HCT116 (cell line): ENCODE measurements at regions not wholly inside any gene's neighbourhood (a gene's known extent, or its start where the extent isn't known, plus 50 kb on each side); places are given as distances from the start of the nearest gene placed in this dataset.

Source experiments
- ATAC-seq: fragments of 200-7000 bp; cut with Tn5 transposase; 2 replicates; pipeline ENCODE4 v1.9.1; 2020; ENCODE audit warnings: mild to moderate bottlenecking, moderate library complexity
- BruUV-seq: library from RNA; stranded (reverse); fragments of 400-500 nt; replicated peaks from 2 replicates; lab custom pipeline; 2021; lab: Mats Ljungman, UMichigan
- CTCF ChIA-PET: fragments of 300-600 bp; sonication (Branson Sonifier 250); formaldehyde crosslinking; loops from one replicate; lab custom pipeline; 2021; ENCODE audit warnings: antibody characterized with exemption; lab: Charles Lee
- POLR2A ChIA-PET: fragments of 300-600, 350-600 bp; sonication (Branson Sonifier 250); formaldehyde crosslinking; loops from one replicate; lab custom pipeline; 2021; ENCODE audit warnings: antibody characterized with exemption; lab: Charles Lee
- RAD21 ChIA-PET, 2 experiments: fragments of 300-600 bp; sonication (Branson Sonifier 250); formaldehyde crosslinking; loops; one replicate each; lab custom pipeline; 2023; ENCODE audit warnings: low total read pairs in 2 of 2; ENCODE audit not compliant: uncharacterized antibody in 2 of 2, unreplicated experiment in 2 of 2, low non-redundant PET in 1 of 2; lab: Charles Lee
- DNase-seq: peaks from one replicate; pipeline ENCODE4 v3.0.0-alpha.2; 2010; ENCODE audit warnings: low read depth, low spot score
- H2AFZ ChIP-seq: fragments of 200-600 bp; shearing (Covaris generic), sonication (generic); 2 replicates; pipeline ENCODE4 v1.6.1; 2017; ENCODE audit warnings: low read depth, mixed run types, mixed read lengths, antibody characterized with exemption, low read length; ENCODE audit not compliant: poor library complexity, severe bottlenecking
- H3K27ac ChIP-seq: 2 replicates; pipeline ENCODE4 v1.5.1; 2012; ENCODE audit warnings: low read depth, low read length
- H3K27me3 ChIP-seq: fragments of 200-600 bp; sonication (generic); 2 replicates; pipeline ENCODE4 v1.6.1; 2016; ENCODE audit warnings: mixed run types, low read length, mixed read lengths; ENCODE audit not compliant: insufficient read depth
- H3K36me3 ChIP-seq, 2 experiments: fragments of 200-500 bp in 1 of 2; fragments of 200-600 bp in 1 of 2; sonication (Bioruptor generic) in 1 of 2; sonication (generic) in 1 of 2; 2 replicates each; pipeline versions ENCODE4 v1.5.1 to v1.6.1; 2014 to 2016; ENCODE audit warnings: low read length in 2 of 2, inconsistent platforms in 1 of 2, mixed read lengths in 1 of 2, mixed run types in 1 of 2; ENCODE audit not compliant: insufficient read depth in 2 of 2, control insufficient read depth in 1 of 2
- H3K4me1 ChIP-seq, 2 experiments: fragments of 200-600 bp in 1 of 2; sonication (generic) in 1 of 2; 2 replicates each; pipeline versions ENCODE4 v1.5.1 to v1.6.1; 2012 to 2017; ENCODE audit warnings: low read length in 2 of 2, inconsistent platforms in 1 of 2, mild to moderate bottlenecking in 1 of 2, mixed read lengths in 1 of 2, mixed run types in 1 of 2, moderate library complexity in 1 of 2; ENCODE audit not compliant: insufficient read depth in 2 of 2, control insufficient read depth in 1 of 2
- H3K4me2 ChIP-seq: fragments of 200-600 bp; sonication (generic); 2 replicates; pipeline ENCODE4 v1.6.1; 2017; ENCODE audit warnings: mixed run types, low read length, mixed read lengths
- H3K4me3 ChIP-seq, 2 experiments: fragments of 200-600 bp in 1 of 2; sonication (generic) in 1 of 2; replicated peaks in 1 of 2; 2 replicates each; pipeline ENCODE4 v1.5.1; 2011 to 2016; ENCODE audit warnings: low read length in 2 of 2, control low read depth in 1 of 2, low read depth in 1 of 2, mild to moderate bottlenecking in 1 of 2, mixed read lengths in 1 of 2, mixed run types in 1 of 2
- H3K79me2 ChIP-seq: fragments of 200-600 bp; sonication (generic); 2 replicates; pipeline ENCODE4 v1.6.1; 2017; ENCODE audit warnings: mild to moderate bottlenecking, mixed run types, low read length, moderate library complexity, mixed read lengths; ENCODE audit not compliant: insufficient read depth
- H3K9ac ChIP-seq: fragments of 200-600 bp; sonication (generic); 2 replicates; pipeline ENCODE4 v1.6.1; 2016; ENCODE audit warnings: low read length, mixed read lengths
- H3K9me2 ChIP-seq: fragments of 200-600 bp; sonication (generic), shearing (Covaris generic); 2 replicates; pipeline ENCODE4 v1.6.1; 2017; ENCODE audit warnings: mixed run types, mild to moderate bottlenecking, moderate library complexity; ENCODE audit not compliant: insufficient read depth
- H3K9me3 ChIP-seq, 2 experiments: fragments of 200-500 bp in 1 of 2; fragments of 200-600 bp in 1 of 2; sonication (Bioruptor generic) in 1 of 2; sonication (generic) in 1 of 2; 2 replicates each; pipeline ENCODE4 v1.6.1; 2014 to 2017; ENCODE audit warnings: low read length in 2 of 2, mixed read lengths in 2 of 2, inconsistent platforms in 1 of 2, low read depth in 1 of 2, mild to moderate bottlenecking in 1 of 2, mixed run types in 1 of 2, moderate library complexity in 1 of 2; ENCODE audit not compliant: control insufficient read depth in 1 of 2, insufficient read depth in 1 of 2
- H4K20me1 ChIP-seq: fragments of 200-600 bp; sonication (generic), shearing (Covaris generic); 2 replicates; pipeline ENCODE4 v1.6.1; 2017; ENCODE audit warnings: mixed run types, mild to moderate bottlenecking, moderate library complexity; ENCODE audit not compliant: insufficient read depth
- CBX3 ChIP-seq: IDR thresholded peaks from 2 replicates; pipeline ENCODE4 v1.6.1; 2012; ENCODE audit warnings: low read depth
- CEBPB ChIP-seq: IDR thresholded peaks from 2 replicates; pipeline ENCODE4 v1.6.1; 2012; ENCODE audit warnings: low read depth
- EGR1 ChIP-seq: IDR thresholded peaks from 2 replicates; pipeline ENCODE4 v1.6.1; 2012; ENCODE audit warnings: low read depth
- ELF1 ChIP-seq: IDR thresholded peaks from 2 replicates; pipeline ENCODE4 v1.6.1; 2012; ENCODE audit warnings: low read depth, borderline replicate concordance
- EZH2 ChIP-seq: fragments of 200-600 bp; sonication (generic); IDR thresholded peaks from 2 replicates; pipeline ENCODE4 v1.6.1; 2017; ENCODE audit warnings: antibody characterized with exemption, mixed run types
- EZH2phosphoT487 ChIP-seq: fragments of 200-600 bp; IDR thresholded peaks from 2 replicates; pipeline ENCODE4 v1.6.1; 2018; ENCODE audit warnings: antibody characterized with exemption, borderline replicate concordance
- FOSL1 ChIP-seq: IDR thresholded peaks from 2 replicates; pipeline ENCODE4 v1.6.1; 2012; ENCODE audit warnings: low read depth
- JUND ChIP-seq: IDR thresholded peaks from 2 replicates; pipeline ENCODE4 v1.6.1; 2012
- POLR2A ChIP-seq: IDR thresholded peaks from 2 replicates; pipeline ENCODE4 v1.7.0; 2011; ENCODE audit warnings: borderline replicate concordance; ENCODE audit not compliant: insufficient read depth, insufficient read length; ENCODE audit errors: extremely low read depth
- POLR2AphosphoS5 ChIP-seq: IDR thresholded peaks from 2 replicates; pipeline ENCODE4 v1.6.1; 2011; ENCODE audit warnings: mild to moderate bottlenecking, low read depth, low read length, moderate library complexity
- RAD21 ChIP-seq: IDR thresholded peaks from 2 replicates; pipeline ENCODE4 v1.6.1; 2012; ENCODE audit warnings: low read depth, mild to moderate bottlenecking
- SIN3A ChIP-seq: IDR thresholded peaks from 2 replicates; pipeline ENCODE4 v1.6.1; 2012; ENCODE audit warnings: low read depth
- SP1 ChIP-seq: IDR thresholded peaks from 2 replicates; pipeline ENCODE4 v1.6.1; 2012; ENCODE audit warnings: low read depth
- SRF ChIP-seq: IDR thresholded peaks from 2 replicates; pipeline ENCODE4 v1.6.1; 2012; ENCODE audit warnings: low read depth
- TCF7L2 ChIP-seq: IDR thresholded peaks from 2 replicates; pipeline ENCODE4 v1.7.0; 2011; ENCODE audit warnings: borderline replicate concordance, inconsistent platforms; ENCODE audit not compliant: insufficient read depth, insufficient read length; ENCODE audit errors: extremely low read depth
- YY1 ChIP-seq: IDR thresholded peaks from 2 replicates; pipeline ENCODE4 v1.6.1; 2011; ENCODE audit warnings: low read length, low read depth, moderate library complexity, mild to moderate bottlenecking; ENCODE audit not compliant: insufficient replicate concordance; ENCODE audit errors: extremely low read depth
- ZFX ChIP-seq: fragments of 450-650 bp; IDR thresholded peaks from 2 replicates; pipeline ENCODE4 v1.6.1; 2017
- ZNF274 ChIP-seq: fragments of 200-500 bp; sonication (Bioruptor generic); IDR thresholded peaks from 2 replicates; pipeline ENCODE4 v1.6.1; 2014; ENCODE audit warnings: mild to moderate bottlenecking, low read depth, low read length, inconsistent platforms
- intact Hi-C: fragments of 100-400 bp; cut with micrococcal nuclease; formaldehyde crosslinking; loops from 2 replicates; pipeline ENCODE4 v1.10.0; 2022
- TF ChIP-seq, protein P1 (sequence below), 3 experiments: fragments of 200-600 bp in 1 of 3; sonication (generic) in 1 of 3; IDR thresholded peaks in 2 of 3; conservative IDR thresholded peaks in 1 of 3; 2 replicates each; pipeline ENCODE4 v1.5.1; 2012 to 2017; ENCODE audit warnings: low read depth in 2 of 3, low read length in 2 of 3, antibody characterized with exemption in 1 of 3, borderline replicate concordance in 1 of 3, control low read depth in 1 of 3, mild to moderate bottlenecking in 1 of 3, mixed read lengths in 1 of 3, mixed run types in 1 of 3, moderate library complexity in 1 of 3; ENCODE audit not compliant: insufficient read depth in 1 of 3
- TF ChIP-seq, protein P2 (sequence below): IDR thresholded peaks from 2 replicates; pipeline ENCODE4 v1.6.1; 2012; ENCODE audit warnings: low read depth
- TF ChIP-seq, protein P3 (sequence below): IDR thresholded peaks from 2 replicates; pipeline ENCODE4 v1.6.1; 2011; ENCODE audit warnings: mild to moderate bottlenecking, low read length, moderate library complexity; ENCODE audit not compliant: insufficient replicate concordance; ENCODE audit errors: extremely low read depth
- TF ChIP-seq, protein P4 (sequence below): IDR thresholded peaks from 2 replicates; pipeline ENCODE4 v1.6.1; 2012

DNA sequence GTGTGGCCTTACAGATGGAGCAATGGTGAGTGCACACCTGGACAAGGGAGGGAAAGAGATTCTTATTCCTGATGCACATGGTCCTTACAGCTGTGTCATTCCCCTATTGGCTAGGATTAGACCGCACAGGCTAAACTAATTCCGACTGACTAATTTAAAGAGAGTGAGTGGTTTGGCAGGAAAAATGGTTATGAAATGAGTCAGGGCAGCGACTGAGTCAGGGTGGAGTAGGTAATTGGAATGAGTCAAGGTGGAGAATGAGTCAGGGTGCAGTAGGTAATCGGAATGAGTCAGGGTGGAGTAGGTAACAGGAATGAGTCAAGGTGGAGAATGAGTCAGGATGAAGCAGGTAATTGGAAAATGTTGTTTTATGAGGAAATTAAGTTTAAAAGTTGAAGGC is 1353.7 kb upstream of the LRRTM1 start:
- Histone ChIP-seq H3K79me2 (no peaks in the 10 kb centered on the region), H4K20me1 (no peaks in the 10 kb centered on the region), H3K4me2 (peak overlapping the region; percentile 50), H3K4me1 (peaks cover 21 to 40% of the 10 kb centered on the region in 2 experiments), H3K9ac (peak overlapping the region; percentile 44), H3K36me3 (no peaks in the 10 kb centered on the region), H3K9me2 (no peaks in the 10 kb centered on the region), H3K4me3 (no peak overlapping the region), H3K27me3 (no peaks in the 10 kb centered on the region), H3K27ac (peak overlapping the region; percentile 76; the same call in 1 of the 2 replicates), H3K9me3 (no peaks in the 10 kb centered on the region), H2AFZ (no peak overlapping the region)
- intact Hi-C loops = loop anchor here (1.0 kb wide), 1 partner anchor 8 kb away; no protein-coding TSS in a partner anchor
- RAD21 ChIA-PET = no interaction called here
- DNase-seq (peak; percentile 98), ATAC-seq (peak; percentile 91)
- POLR2A ChIA-PET = no interaction called here
- CTCF ChIA-PET = no interaction called here
- no TSS peak for BruUV-seq
- TF ChIP-seq TCF7L2 = peak; percentile 48
- TF ChIP-seq, protein P1, sequence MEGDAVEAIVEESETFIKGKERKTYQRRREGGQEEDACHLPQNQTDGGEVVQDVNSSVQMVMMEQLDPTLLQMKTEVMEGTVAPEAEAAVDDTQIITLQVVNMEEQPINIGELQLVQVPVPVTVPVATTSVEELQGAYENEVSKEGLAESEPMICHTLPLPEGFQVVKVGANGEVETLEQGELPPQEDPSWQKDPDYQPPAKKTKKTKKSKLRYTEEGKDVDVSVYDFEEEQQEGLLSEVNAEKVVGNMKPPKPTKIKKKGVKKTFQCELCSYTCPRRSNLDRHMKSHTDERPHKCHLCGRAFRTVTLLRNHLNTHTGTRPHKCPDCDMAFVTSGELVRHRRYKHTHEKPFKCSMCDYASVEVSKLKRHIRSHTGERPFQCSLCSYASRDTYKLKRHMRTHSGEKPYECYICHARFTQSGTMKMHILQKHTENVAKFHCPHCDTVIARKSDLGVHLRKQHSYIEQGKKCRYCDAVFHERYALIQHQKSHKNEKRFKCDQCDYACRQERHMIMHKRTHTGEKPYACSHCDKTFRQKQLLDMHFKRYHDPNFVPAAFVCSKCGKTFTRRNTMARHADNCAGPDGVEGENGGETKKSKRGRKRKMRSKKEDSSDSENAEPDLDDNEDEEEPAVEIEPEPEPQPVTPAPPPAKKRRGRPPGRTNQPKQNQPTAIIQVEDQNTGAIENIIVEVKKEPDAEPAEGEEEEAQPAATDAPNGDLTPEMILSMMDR (IDR thresholded peaks at IDR 0.05 in 2 of 3, conservative IDR thresholded peaks at IDR 0.05 in 1 of 3; ENCODE audit: borderline replicate concordance in 1 of 3, insufficient read depth in 1 of 3, low read depth in 2 of 3, low read length in 2 of 3) = no peak
- no peak for TF ChIP-seq EZH2phosphoT487
- peak; percentile 100 for TF ChIP-seq JUND
- TF ChIP-seq, protein P2, sequence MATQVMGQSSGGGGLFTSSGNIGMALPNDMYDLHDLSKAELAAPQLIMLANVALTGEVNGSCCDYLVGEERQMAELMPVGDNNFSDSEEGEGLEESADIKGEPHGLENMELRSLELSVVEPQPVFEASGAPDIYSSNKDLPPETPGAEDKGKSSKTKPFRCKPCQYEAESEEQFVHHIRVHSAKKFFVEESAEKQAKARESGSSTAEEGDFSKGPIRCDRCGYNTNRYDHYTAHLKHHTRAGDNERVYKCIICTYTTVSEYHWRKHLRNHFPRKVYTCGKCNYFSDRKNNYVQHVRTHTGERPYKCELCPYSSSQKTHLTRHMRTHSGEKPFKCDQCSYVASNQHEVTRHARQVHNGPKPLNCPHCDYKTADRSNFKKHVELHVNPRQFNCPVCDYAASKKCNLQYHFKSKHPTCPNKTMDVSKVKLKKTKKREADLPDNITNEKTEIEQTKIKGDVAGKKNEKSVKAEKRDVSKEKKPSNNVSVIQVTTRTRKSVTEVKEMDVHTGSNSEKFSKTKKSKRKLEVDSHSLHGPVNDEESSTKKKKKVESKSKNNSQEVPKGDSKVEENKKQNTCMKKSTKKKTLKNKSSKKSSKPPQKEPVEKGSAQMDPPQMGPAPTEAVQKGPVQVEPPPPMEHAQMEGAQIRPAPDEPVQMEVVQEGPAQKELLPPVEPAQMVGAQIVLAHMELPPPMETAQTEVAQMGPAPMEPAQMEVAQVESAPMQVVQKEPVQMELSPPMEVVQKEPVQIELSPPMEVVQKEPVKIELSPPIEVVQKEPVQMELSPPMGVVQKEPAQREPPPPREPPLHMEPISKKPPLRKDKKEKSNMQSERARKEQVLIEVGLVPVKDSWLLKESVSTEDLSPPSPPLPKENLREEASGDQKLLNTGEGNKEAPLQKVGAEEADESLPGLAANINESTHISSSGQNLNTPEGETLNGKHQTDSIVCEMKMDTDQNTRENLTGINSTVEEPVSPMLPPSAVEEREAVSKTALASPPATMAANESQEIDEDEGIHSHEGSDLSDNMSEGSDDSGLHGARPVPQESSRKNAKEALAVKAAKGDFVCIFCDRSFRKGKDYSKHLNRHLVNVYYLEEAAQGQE = no peak
- peak; percentile 99 for TF ChIP-seq SP1
- no peak for TF ChIP-seq ZFX
- no peak for TF ChIP-seq EZH2
- peak; percentile 84 for TF ChIP-seq POLR2AphosphoS5
- peak; percentile 92; the same call in 1 of the 2 replicates for TF ChIP-seq CBX3
- peak; percentile 100 for TF ChIP-seq FOSL1
- TF ChIP-seq YY1 = no peak
- no peak for TF ChIP-seq ELF1
- no peak for TF ChIP-seq POLR2A
- no peak; the same call in 1 of the 2 replicates for TF ChIP-seq SIN3A
- TF ChIP-seq CEBPB = peak; percentile 88
- TF ChIP-seq, protein P3, sequence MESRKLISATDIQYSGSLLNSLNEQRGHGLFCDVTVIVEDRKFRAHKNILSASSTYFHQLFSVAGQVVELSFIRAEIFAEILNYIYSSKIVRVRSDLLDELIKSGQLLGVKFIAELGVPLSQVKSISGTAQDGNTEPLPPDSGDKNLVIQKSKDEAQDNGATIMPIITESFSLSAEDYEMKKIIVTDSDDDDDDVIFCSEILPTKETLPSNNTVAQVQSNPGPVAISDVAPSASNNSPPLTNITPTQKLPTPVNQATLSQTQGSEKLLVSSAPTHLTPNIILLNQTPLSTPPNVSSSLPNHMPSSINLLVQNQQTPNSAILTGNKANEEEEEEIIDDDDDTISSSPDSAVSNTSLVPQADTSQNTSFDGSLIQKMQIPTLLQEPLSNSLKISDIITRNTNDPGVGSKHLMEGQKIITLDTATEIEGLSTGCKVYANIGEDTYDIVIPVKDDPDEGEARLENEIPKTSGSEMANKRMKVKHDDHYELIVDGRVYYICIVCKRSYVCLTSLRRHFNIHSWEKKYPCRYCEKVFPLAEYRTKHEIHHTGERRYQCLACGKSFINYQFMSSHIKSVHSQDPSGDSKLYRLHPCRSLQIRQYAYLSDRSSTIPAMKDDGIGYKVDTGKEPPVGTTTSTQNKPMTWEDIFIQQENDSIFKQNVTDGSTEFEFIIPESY = peak; percentile 81
- TF ChIP-seq ZNF274 = no peak
- TF ChIP-seq RAD21 = no peak
- TF ChIP-seq, protein P4, sequence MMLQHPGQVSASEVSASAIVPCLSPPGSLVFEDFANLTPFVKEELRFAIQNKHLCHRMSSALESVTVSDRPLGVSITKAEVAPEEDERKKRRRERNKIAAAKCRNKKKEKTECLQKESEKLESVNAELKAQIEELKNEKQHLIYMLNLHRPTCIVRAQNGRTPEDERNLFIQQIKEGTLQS = peak; percentile 63; the same call in 1 of the 2 replicates
- no peak for TF ChIP-seq EGR1
- TF ChIP-seq SRF = peak; percentile 89
